Keratinocyte (primary cell): ENCODE measurements at regions not wholly inside any gene's neighbourhood (a gene's known extent, or its start where the extent isn't known, plus 50 kb on each side); places are given as distances from the start of the nearest gene placed in this dataset.

Experiments used
- DNase-seq: peaks from one replicate; pipeline ENCODE4 v3.0.0-alpha.2; 2011; ENCODE audit warnings: low read depth, missing footprints, low spot score
- FAIRE-seq: peaks from 2 replicates; lab custom pipeline; 2011; peaks lifted over from hg19 to GRCh38; lab: Jason Lieb, UNC
- H2AFZ ChIP-seq: 2 replicates; pipeline ENCODE4 v1.6.0; 2012; ENCODE audit warnings: low read length, control low read depth, inconsistent platforms; ENCODE audit not compliant: control insufficient read depth
- H3K27ac ChIP-seq: 2 replicates; pipeline ENCODE4 v1.5.1; 2011; ENCODE audit warnings: low read length; ENCODE audit not compliant: control insufficient read depth, insufficient read depth
- H3K27me3 ChIP-seq: 3 replicates; pipeline ENCODE4 v1.6.0; 2011; ENCODE audit warnings: low read length; ENCODE audit not compliant: control insufficient read depth, insufficient read depth; ENCODE audit errors: extremely low read depth
- H3K36me3 ChIP-seq, 2 experiments: 2 replicates in 1 of 2; 3 replicates in 1 of 2; pipeline ENCODE4 v1.5.1; 2011; ENCODE audit warnings: low read length in 2 of 2, mild to moderate bottlenecking in 1 of 2; ENCODE audit not compliant: control insufficient read depth in 2 of 2, insufficient read depth in 2 of 2; ENCODE audit errors: extremely low read depth in 1 of 2
- H3K4me1 ChIP-seq: 3 replicates; pipeline ENCODE4 v1.5.1; 2011; ENCODE audit warnings: low read length; ENCODE audit not compliant: control insufficient read depth, insufficient read depth; ENCODE audit errors: extremely low read depth
- H3K4me2 ChIP-seq: 3 replicates; pipeline ENCODE4 v1.6.0; 2011; ENCODE audit warnings: low read depth, low read length; ENCODE audit not compliant: control insufficient read depth, insufficient read depth; ENCODE audit errors: extremely low read depth
- H3K4me3 ChIP-seq, 3 experiments: fragments of 200-600 bp in 1 of 3; sonication (generic) in 1 of 3; 2 replicates in 2 of 3; 3 replicates in 1 of 3; pipeline ENCODE4 v1.5.1; 2011 to 2016; ENCODE audit warnings: low read length in 3 of 3, mild to moderate bottlenecking in 3 of 3, control low read depth in 2 of 3, inconsistent platforms in 1 of 3, low read depth in 1 of 3, mixed read lengths in 1 of 3, mixed run types in 1 of 3, moderate library complexity in 1 of 3; ENCODE audit not compliant: control insufficient read depth in 2 of 3, insufficient read depth in 2 of 3; ENCODE audit errors: extremely low read depth in 1 of 3
- H3K79me2 ChIP-seq: 2 replicates; pipeline ENCODE4 v1.6.0; 2012; ENCODE audit warnings: low read length; ENCODE audit not compliant: control insufficient read depth, insufficient read depth
- H3K9ac ChIP-seq: 3 replicates; pipeline ENCODE4 v1.6.0; 2011; ENCODE audit warnings: low read length; ENCODE audit not compliant: control insufficient read depth, insufficient read depth; ENCODE audit errors: extremely low read depth
- H3K9me1 ChIP-seq: 3 replicates; pipeline ENCODE4 v1.6.0; 2011; ENCODE audit warnings: low read length; ENCODE audit not compliant: control insufficient read depth, insufficient read depth; ENCODE audit errors: extremely low read depth
- H3K9me3 ChIP-seq: 2 replicates; pipeline ENCODE4 v1.5.1; 2012; ENCODE audit warnings: low read depth, low read length; ENCODE audit not compliant: control insufficient read depth
- H4K20me1 ChIP-seq: 3 replicates; pipeline ENCODE4 v1.6.0; 2011; ENCODE audit warnings: low read length; ENCODE audit not compliant: control insufficient read depth, insufficient read depth; ENCODE audit errors: extremely low read depth
- CTCF ChIP-seq, 3 experiments: IDR thresholded peaks in 1 of 3; conservative IDR thresholded peaks in 1 of 3; optimal IDR thresholded peaks in 1 of 3; 2 replicates in 2 of 3; 3 replicates in 1 of 3; pipeline versions ENCODE3 to v1.5.1; 2011; ENCODE audit warnings: low read length in 3 of 3, mild to moderate bottlenecking in 3 of 3, moderate library complexity in 2 of 3, control low read depth in 1 of 3, inconsistent platforms in 1 of 3; ENCODE audit not compliant: insufficient read depth in 2 of 3; ENCODE audit errors: extremely low read depth in 1 of 3
- EZH2 ChIP-seq: IDR thresholded peaks from one replicate; pipeline ENCODE4 v1.6.1; 2012; ENCODE audit warnings: inconsistent platforms, mild to moderate bottlenecking, low read length, moderate library complexity
- dilution Hi-C: fragments of 300-500 bp; cut with MboI; formaldehyde crosslinking; loops from one replicate; pipeline ENCODE4 v1.7.0; 2020; ENCODE audit warnings: low sequenced_read_pairs; ENCODE audit not compliant: extremely low pct_ligation_motif_present

GRCh38 chr14:105838591-105839424 is 312.4 kb downstream of the TMEM121 start:
- H3K36me3 ChIP-seq, result no peaks in the 10 kb centered on the region
- H3K4me3 ChIP-seq, result no peak overlapping the region
- no peaks in the 10 kb centered on the region for H3K9me1 ChIP-seq
- H3K4me2 ChIP-seq, result no peak overlapping the region
- H3K9me3 ChIP-seq, result peaks cover 26% of the 10 kb centered on the region
- no peaks in the 10 kb centered on the region for H3K4me1 ChIP-seq
- H2AFZ ChIP-seq, result no peak overlapping the region
- DNase-seq (no peak), FAIRE-seq (no peak)
- no peaks in the 10 kb centered on the region for H3K27me3 ChIP-seq
- no peak for TF ChIP-seq EZH2
- TF ChIP-seq CTCF (optimal IDR thresholded peaks at IDR 0.05 in 1 of 3, IDR thresholded peaks at IDR 0.05 in 1 of 3, conservative IDR thresholded peaks at IDR 0.05 in 1 of 3; ENCODE audit: extremely low read depth in 1 of 3, insufficient read depth in 2 of 3, low read length in 3 of 3), result no peak
- no peak overlapping the region for H3K27ac ChIP-seq
- H3K79me2 ChIP-seq, result no peaks in the 10 kb centered on the region
- dilution Hi-C loops, result no loop called here
- H3K9ac ChIP-seq, result no peak overlapping the region
- no peaks in the 10 kb centered on the region for H4K20me1 ChIP-seq

- H3K9ac ChIP-seq, result no peak overlapping the region
These were observed 313.3 kb downstream of the TMEM121 start for GRCh38 chr14:105839425-105840265.

More at GRCh38 chr14:105839425-105840265, 313.3 kb downstream of the TMEM121 start:
- no peaks in the 10 kb centered on the region for H3K27me3 ChIP-seq
- DNase-seq (no peak), FAIRE-seq (no peak)
- no peaks in the 10 kb centered on the region for H3K4me1 ChIP-seq
- H3K36me3 ChIP-seq, result no peaks in the 10 kb centered on the region
- no peak overlapping the region for H3K27ac ChIP-seq
- H4K20me1 ChIP-seq, result no peaks in the 10 kb centered on the region
- dilution Hi-C loops, result no loop called here
- H3K9me1 ChIP-seq, result no peaks in the 10 kb centered on the region
- H2AFZ ChIP-seq, result no peak overlapping the region
- no peaks in the 10 kb centered on the region for H3K79me2 ChIP-seq
- TF ChIP-seq CTCF (optimal IDR thresholded peaks at IDR 0.05 in 1 of 3, IDR thresholded peaks at IDR 0.05 in 1 of 3, conservative IDR thresholded peaks at IDR 0.05 in 1 of 3; ENCODE audit: extremely low read depth in 1 of 3, insufficient read depth in 2 of 3, low read length in 3 of 3), result no peak
- TF ChIP-seq EZH2, result no peak
- H3K4me2 ChIP-seq, result no peak overlapping the region
- H3K9me3 ChIP-seq, result peaks cover 26% of the 10 kb centered on the region
- no peak overlapping the region for H3K4me3 ChIP-seq
